ENCODE measurements at regions not wholly inside any gene's neighbourhood (a gene's known extent, or its start where the extent isn't known, plus 50 kb on each side); places are given as distances from the start of the nearest gene placed in this dataset.

DNA sequence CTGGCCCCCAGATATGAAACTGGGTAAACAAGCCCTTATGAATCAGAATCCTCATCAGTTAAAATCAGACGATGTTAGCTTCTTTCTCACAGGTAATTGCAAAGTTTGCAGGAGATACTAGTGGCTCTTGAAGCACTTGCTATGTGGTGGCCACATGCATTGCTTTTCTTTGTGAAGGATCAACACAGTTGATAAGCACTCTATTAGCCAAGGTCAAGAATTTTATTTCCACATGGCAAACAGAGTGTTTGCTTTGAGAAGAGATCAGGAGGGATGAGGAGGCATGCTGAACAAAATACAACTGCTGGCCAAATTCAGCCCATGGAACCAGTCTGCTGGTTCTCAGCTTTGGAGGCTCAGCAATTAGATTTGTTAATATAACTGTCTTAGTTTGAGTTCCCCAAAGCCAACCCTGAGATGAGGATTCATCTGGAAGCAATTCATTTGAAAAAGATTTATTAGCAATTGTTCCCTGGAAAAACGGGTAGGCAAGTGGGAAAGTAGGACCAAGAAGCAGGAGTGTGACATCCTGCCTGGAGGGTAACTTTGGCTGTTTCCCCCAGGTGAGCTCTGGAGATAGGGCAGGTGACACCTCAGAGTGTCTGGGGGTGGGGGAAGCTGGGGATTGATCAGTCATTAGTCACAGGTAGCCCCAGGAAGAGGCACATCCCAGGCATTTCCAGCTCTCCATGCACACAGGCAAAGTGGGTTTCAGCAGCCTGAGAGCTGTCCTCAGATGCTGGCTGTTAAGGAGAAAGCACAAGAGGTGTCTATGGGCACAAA lies 180.3 kb downstream of the ABHD5 start:
- no peak overlapping the region for H3K4me3 ChIP-seq
- FAIRE-seq, result no peak
- no peak overlapping the region for H3K27ac ChIP-seq (ENCODE audit: control insufficient read depth, insufficient read depth)
- no peaks in the 10 kb centered on the region for H3K4me1 ChIP-seq (ENCODE audit: control insufficient read depth, insufficient read depth, low read length)
- ATAC-seq, result no peak
- H3K79me2 ChIP-seq (ENCODE audit: control insufficient read depth, insufficient read depth, low read length), result no peaks in the 10 kb centered on the region
- intact Hi-C loops (cut with micrococcal nuclease; ENCODE audit: unreplicated experiment) (no loop called here), in situ Hi-C loops (cut with MboI) (no loop called here)
- ChIA-PET POLR2A (no interaction called here), CTCF (interaction anchor here (1.2 to 1.6 kb wide), 2 partner anchors 14 to 15 kb away, joined by 3 to 4 read pairs; no protein-coding TSS in a partner anchor), SMC1A (ENCODE audit: uncharacterized antibody, unreplicated experiment) (interaction anchor here (1.1 to 1.6 kb wide), 4 partner anchors 15 to 331 kb away, joined by 3 to 6 read pairs (median 4); no protein-coding TSS in a partner anchor), RAD21 (ENCODE audit: unreplicated experiment) (no interaction called here)
- WGBS (ENCODE audit: insufficient coverage, insufficient replicate concordance, low lambda C conversion rate, missing lambda C conversion rate), result 0% methylated on average over 2 of the region's 2 CpGs
- no peak overlapping the region for H3K9ac ChIP-seq (ENCODE audit: control insufficient read depth, insufficient read depth, low read length)
- no peak for TF ChIP-seq TAF1 (IDR thresholded peaks at IDR 0.05; ENCODE audit: borderline replicate concordance, low read depth, low read length)
- TF ChIP-seq, protein P1, sequence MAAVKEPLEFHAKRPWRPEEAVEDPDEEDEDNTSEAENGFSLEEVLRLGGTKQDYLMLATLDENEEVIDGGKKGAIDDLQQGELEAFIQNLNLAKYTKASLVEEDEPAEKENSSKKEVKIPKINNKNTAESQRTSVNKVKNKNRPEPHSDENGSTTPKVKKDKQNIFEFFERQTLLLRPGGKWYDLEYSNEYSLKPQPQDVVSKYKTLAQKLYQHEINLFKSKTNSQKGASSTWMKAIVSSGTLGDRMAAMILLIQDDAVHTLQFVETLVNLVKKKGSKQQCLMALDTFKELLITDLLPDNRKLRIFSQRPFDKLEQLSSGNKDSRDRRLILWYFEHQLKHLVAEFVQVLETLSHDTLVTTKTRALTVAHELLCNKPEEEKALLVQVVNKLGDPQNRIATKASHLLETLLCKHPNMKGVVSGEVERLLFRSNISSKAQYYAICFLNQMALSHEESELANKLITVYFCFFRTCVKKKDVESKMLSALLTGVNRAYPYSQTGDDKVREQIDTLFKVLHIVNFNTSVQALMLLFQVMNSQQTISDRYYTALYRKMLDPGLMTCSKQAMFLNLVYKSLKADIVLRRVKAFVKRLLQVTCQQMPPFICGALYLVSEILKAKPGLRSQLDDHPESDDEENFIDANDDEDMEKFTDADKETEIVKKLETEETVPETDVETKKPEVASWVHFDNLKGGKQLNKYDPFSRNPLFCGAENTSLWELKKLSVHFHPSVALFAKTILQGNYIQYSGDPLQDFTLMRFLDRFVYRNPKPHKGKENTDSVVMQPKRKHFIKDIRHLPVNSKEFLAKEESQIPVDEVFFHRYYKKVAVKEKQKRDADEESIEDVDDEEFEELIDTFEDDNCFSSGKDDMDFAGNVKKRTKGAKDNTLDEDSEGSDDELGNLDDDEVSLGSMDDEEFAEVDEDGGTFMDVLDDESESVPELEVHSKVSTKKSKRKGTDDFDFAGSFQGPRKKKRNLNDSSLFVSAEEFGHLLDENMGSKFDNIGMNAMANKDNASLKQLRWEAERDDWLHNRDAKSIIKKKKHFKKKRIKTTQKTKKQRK (IDR thresholded peaks at IDR 0.05; ENCODE audit: low read depth, low read length), result no peak
- TF ChIP-seq ATF7 (IDR thresholded peaks at IDR 0.05; ENCODE audit: low read depth), result no peak
- TF ChIP-seq, protein P2, sequence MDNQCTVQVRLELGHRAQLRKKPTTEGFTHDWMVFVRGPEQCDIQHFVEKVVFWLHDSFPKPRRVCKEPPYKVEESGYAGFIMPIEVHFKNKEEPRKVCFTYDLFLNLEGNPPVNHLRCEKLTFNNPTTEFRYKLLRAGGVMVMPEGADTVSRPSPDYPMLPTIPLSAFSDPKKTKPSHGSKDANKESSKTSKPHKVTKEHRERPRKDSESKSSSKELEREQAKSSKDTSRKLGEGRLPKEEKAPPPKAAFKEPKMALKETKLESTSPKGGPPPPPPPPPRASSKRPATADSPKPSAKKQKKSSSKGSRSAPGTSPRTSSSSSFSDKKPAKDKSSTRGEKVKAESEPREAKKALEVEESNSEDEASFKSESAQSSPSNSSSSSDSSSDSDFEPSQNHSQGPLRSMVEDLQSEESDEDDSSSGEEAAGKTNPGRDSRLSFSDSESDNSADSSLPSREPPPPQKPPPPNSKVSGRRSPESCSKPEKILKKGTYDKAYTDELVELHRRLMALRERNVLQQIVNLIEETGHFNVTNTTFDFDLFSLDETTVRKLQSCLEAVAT (IDR thresholded peaks at IDR 0.05), result no peak
- no peak for TF ChIP-seq FOXK2 (IDR thresholded peaks at IDR 0.05)
- no peak for TF ChIP-seq BHLHE40 (IDR thresholded peaks at IDR 0.05; ENCODE audit: borderline replicate concordance in 1 of 2, low read depth in 2 of 2, low read length in 1 of 2)
- TF ChIP-seq JUND (IDR thresholded peaks at IDR 0.05; ENCODE audit: low read depth, low read length), result no peak
- no peak for TF ChIP-seq ATF3 (IDR thresholded peaks at IDR 0.05; ENCODE audit: borderline replicate concordance, extremely low read depth, low read depth, low read length)
- no peak for TF ChIP-seq RCOR1 (conservative IDR thresholded peaks at IDR 0.05; ENCODE audit: low read depth, low read length)
- no peak for TF ChIP-seq WRNIP1 (IDR thresholded peaks at IDR 0.05; ENCODE audit: borderline replicate concordance, low read depth, low read length)
- TF ChIP-seq, protein P3, sequence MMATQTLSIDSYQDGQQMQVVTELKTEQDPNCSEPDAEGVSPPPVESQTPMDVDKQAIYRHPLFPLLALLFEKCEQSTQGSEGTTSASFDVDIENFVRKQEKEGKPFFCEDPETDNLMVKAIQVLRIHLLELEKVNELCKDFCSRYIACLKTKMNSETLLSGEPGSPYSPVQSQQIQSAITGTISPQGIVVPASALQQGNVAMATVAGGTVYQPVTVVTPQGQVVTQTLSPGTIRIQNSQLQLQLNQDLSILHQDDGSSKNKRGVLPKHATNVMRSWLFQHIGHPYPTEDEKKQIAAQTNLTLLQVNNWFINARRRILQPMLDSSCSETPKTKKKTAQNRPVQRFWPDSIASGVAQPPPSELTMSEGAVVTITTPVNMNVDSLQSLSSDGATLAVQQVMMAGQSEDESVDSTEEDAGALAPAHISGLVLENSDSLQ (IDR thresholded peaks at IDR 0.05), result no peak
- H3K27me3 ChIP-seq (replicated peaks in 1 of 2; ENCODE audit: control insufficient read depth in 2 of 2, insufficient read depth in 2 of 2, low read length in 1 of 2), result peaks cover 2 to 10% of the 10 kb centered on the region in 2 experiments; a peak in 2 of 4 replicates
- no peak overlapping the region for H2AFZ ChIP-seq (ENCODE audit: control insufficient read depth, low read depth, low read length)
- BruUV-seq (replicated peaks), result no TSS peak
- no peaks in the 10 kb centered on the region for H3K36me3 ChIP-seq (ENCODE audit: control insufficient read depth in 2 of 2, insufficient read depth in 2 of 2, low read length in 1 of 2)
- H4K20me1 ChIP-seq (ENCODE audit: control insufficient read depth, insufficient read depth), result 0 out of 2 replicates have a peak, but pooled peaks cover 3% of the 10 kb centered on the region
- H3K9me3 ChIP-seq (replicated peaks; ENCODE audit: control insufficient read depth, insufficient read depth, low read length), result no peaks in the 10 kb centered on the region
- no peak for DNase-seq (ENCODE audit: low read depth, low spot score)
- no peak overlapping the region for H3K4me2 ChIP-seq (ENCODE audit: control insufficient read depth, insufficient read depth)
